ENCODE measurements at regions not wholly inside any gene's neighbourhood (a gene's known extent, or its start where the extent isn't known, plus 50 kb on each side); places are given as distances from the start of the nearest gene placed in this dataset.

GRCh38 chr5:159629158-159629557, 287.1 kb upstream of the ADRA1B start:
- TF ChIP-seq POLR2AphosphoS5 (IDR thresholded peaks at IDR 0.05; ENCODE audit: low read depth, low read length) (no peak), REST (IDR thresholded peaks at IDR 0.05; ENCODE audit: insufficient read depth in 1 of 2, low read depth in 2 of 2, low read length in 2 of 2) (no peak), TAF1 (IDR thresholded peaks at IDR 0.05; ENCODE audit: borderline replicate concordance, insufficient read depth, low read length) (no peak)
